ENCODE measurements at regions not wholly inside any gene's neighbourhood (a gene's known extent, or its start where the extent isn't known, plus 50 kb on each side); places are given as distances from the start of the nearest gene placed in this dataset.

- TF ChIP-seq RAD21 (IDR thresholded peaks at IDR 0.05; ENCODE audit: low read length) (no peak), RXRA (IDR thresholded peaks at IDR 0.05; ENCODE audit: borderline replicate concordance, low read depth) (no peak), CTCF (IDR thresholded peaks at IDR 0.05) (no peak), EP300 (IDR thresholded peaks at IDR 0.05; ENCODE audit: borderline replicate concordance in 1 of 2, low read depth in 1 of 2, low read length in 1 of 2) (peak in 1 of 2 experiments; percentile 42; a peak in 1 of 4 replicates), EZH2phosphoT487 (IDR thresholded peaks at IDR 0.05; ENCODE audit: borderline replicate concordance, low read depth) (no peak), FOXJ3 (CRISPR knock-in tag; IDR thresholded peaks at IDR 0.05) (no peak)
Observed at GRCh38 chr20:51187261-51187660, 164.4 kb upstream of the KCNG1 start.

Measured in SK-N-SH (cell line).